ENCODE measurements at regions not wholly inside any gene's neighbourhood (a gene's known extent, or its start where the extent isn't known, plus 50 kb on each side); places are given as distances from the start of the nearest gene placed in this dataset.

DNA sequence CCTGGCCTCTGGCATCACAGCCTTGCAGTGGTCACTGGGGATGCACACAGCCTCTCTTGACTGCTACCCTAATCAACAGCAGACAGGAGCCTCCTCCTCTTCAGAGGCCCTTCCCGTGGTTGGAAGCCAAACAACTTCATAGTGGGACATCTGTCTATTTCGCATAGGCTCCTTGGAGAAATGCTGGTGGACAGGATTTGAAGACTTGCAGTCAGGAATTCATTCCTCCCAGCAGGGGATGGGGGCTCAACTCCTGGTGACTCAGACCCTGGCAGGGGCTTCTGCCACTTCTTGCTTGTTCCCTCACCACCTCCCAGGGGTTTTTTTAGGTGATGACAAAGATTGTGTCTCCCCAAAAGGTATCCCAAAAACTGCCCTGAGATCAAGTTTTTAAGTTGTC is 191.7 kb upstream of the CAMK1G start:
- TF ChIP-seq, protein P1, sequence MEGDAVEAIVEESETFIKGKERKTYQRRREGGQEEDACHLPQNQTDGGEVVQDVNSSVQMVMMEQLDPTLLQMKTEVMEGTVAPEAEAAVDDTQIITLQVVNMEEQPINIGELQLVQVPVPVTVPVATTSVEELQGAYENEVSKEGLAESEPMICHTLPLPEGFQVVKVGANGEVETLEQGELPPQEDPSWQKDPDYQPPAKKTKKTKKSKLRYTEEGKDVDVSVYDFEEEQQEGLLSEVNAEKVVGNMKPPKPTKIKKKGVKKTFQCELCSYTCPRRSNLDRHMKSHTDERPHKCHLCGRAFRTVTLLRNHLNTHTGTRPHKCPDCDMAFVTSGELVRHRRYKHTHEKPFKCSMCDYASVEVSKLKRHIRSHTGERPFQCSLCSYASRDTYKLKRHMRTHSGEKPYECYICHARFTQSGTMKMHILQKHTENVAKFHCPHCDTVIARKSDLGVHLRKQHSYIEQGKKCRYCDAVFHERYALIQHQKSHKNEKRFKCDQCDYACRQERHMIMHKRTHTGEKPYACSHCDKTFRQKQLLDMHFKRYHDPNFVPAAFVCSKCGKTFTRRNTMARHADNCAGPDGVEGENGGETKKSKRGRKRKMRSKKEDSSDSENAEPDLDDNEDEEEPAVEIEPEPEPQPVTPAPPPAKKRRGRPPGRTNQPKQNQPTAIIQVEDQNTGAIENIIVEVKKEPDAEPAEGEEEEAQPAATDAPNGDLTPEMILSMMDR (IDR thresholded peaks at IDR 0.05), result no peak
- no peak for TF ChIP-seq POLR2AphosphoS5 (IDR thresholded peaks at IDR 0.05; ENCODE audit: insufficient read depth in 1 of 2, low read depth in 1 of 2)
